CD14-positive monocyte (primary cell): ENCODE measurements at regions not wholly inside any gene's neighbourhood (a gene's known extent, or its start where the extent isn't known, plus 50 kb on each side); places are given as distances from the start of the nearest gene placed in this dataset.

Source experiments
- DNase-seq, 3 donors: peaks; one replicate each; pipeline ENCODE4 v3.0.0-alpha.2; 2011 to 2022
- H2AFZ ChIP-seq: 2 replicates; pipeline ENCODE4 v1.6.0; 2012; ENCODE audit warnings: mild to moderate bottlenecking, low read depth, low read length, inconsistent platforms; ENCODE audit not compliant: insufficient read depth, poor library complexity, severe bottlenecking
- H3K27ac ChIP-seq, 2 donors: 1 replicate in 1 of 2; 2 replicates in 1 of 2; pipeline ENCODE4 v1.5.1; 2012 to 2013; ENCODE audit warnings: low read length in 2 of 2, control low read depth in 1 of 2, inconsistent platforms in 1 of 2, low read depth in 1 of 2, mild to moderate bottlenecking in 1 of 2
- H3K27me3 ChIP-seq, 2 donors: one replicate each; pipeline versions ENCODE4 v1.6.0 to v1.6.1; 2011 to 2013; ENCODE audit warnings: low read length in 2 of 2; ENCODE audit not compliant: control insufficient read depth in 2 of 2, insufficient read depth in 2 of 2
- H3K36me3 ChIP-seq, 2 donors: replicated peaks in 1 of 2; 1 replicate in 1 of 2; 2 replicates in 1 of 2; pipeline versions ENCODE4 v1.5.1 to v1.6.1; 2012 to 2013; ENCODE audit warnings: low read length in 2 of 2, control low read depth in 1 of 2, inconsistent platforms in 1 of 2, mild to moderate bottlenecking in 1 of 2; ENCODE audit not compliant: insufficient read depth in 2 of 2, control insufficient read depth in 1 of 2
- H3K4me1 ChIP-seq, 2 donors: 1 replicate in 1 of 2; 2 replicates in 1 of 2; pipeline versions ENCODE4 v1.5.1 to v1.6.1; 2012 to 2013; ENCODE audit warnings: low read length in 2 of 2, control low read depth in 1 of 2, inconsistent platforms in 1 of 2, mild to moderate bottlenecking in 1 of 2, moderate library complexity in 1 of 2; ENCODE audit not compliant: insufficient read depth in 2 of 2, control insufficient read depth in 1 of 2
- H3K4me2 ChIP-seq: replicated peaks from 2 replicates; pipeline ENCODE3; 2012; ENCODE audit warnings: low read length, moderate library complexity, mild to moderate bottlenecking; ENCODE audit not compliant: poor library complexity, severe bottlenecking; ENCODE audit errors: extremely low read depth
- H3K4me3 ChIP-seq, 3 experiments: fragments of 200-600 bp in 1 of 3; sonication (generic) in 1 of 3; replicated peaks in 1 of 3; 1 replicate in 2 of 3; 2 replicates in 1 of 3; pipeline ENCODE4 v1.5.1; 2011 to 2013; ENCODE audit warnings: low read length in 3 of 3, mild to moderate bottlenecking in 3 of 3, control low read depth in 2 of 3, low read depth in 2 of 3, inconsistent platforms in 1 of 3, moderate library complexity in 1 of 3
- H3K79me2 ChIP-seq: 2 replicates; pipeline ENCODE4 v1.6.0; 2012; ENCODE audit warnings: mild to moderate bottlenecking, control low read depth, inconsistent platforms, low read length, moderate library complexity; ENCODE audit not compliant: insufficient read depth
- H3K9ac ChIP-seq: 2 replicates; pipeline ENCODE4 v1.6.0; 2017; ENCODE audit warnings: low read length, mild to moderate bottlenecking; ENCODE audit not compliant: insufficient read depth, poor library complexity, severe bottlenecking
- H3K9me3 ChIP-seq, 2 donors: replicated peaks in 1 of 2; 1 replicate in 1 of 2; 2 replicates in 1 of 2; pipeline versions ENCODE4 v1.5.1 to v1.6.1; 2012 to 2013; ENCODE audit warnings: low read length in 2 of 2, control low read depth in 1 of 2; ENCODE audit not compliant: control insufficient read depth in 1 of 2, insufficient read depth in 1 of 2
- H4K20me1 ChIP-seq: 2 replicates; pipeline ENCODE4 v1.6.0; 2012; ENCODE audit warnings: mild to moderate bottlenecking, low read length, control low read depth, moderate library complexity; ENCODE audit not compliant: insufficient read depth
- H3K27ac Mint-ChIP-seq, 7 donors: one replicate each; pipeline ENCODE4 v1.8.0; 2020; ENCODE audit warnings: mild to moderate bottlenecking in 7 of 7, mixed read lengths in 7 of 7, moderate library complexity in 6 of 7, inconsistent platforms in 2 of 7
- H3K27me3 Mint-ChIP-seq, 3 donors: one replicate each; pipeline ENCODE4 v1.8.0; 2021 to 2022; ENCODE audit warnings: low read depth in 3 of 3, mild to moderate bottlenecking in 3 of 3, mixed read lengths in 3 of 3, moderate library complexity in 3 of 3, inconsistent platforms in 1 of 3
- H3K36me3 Mint-ChIP-seq, 2 donors: one replicate each; pipeline ENCODE4 v1.8.0; 2020; ENCODE audit warnings: mixed read lengths in 2 of 2, inconsistent platforms in 1 of 2, mild to moderate bottlenecking in 1 of 2
- H3K4me1 Mint-ChIP-seq: one replicate; pipeline ENCODE4 v1.8.0; 2020; ENCODE audit warnings: mild to moderate bottlenecking, mixed read lengths
- H3K4me3 Mint-ChIP-seq, 2 donors: one replicate each; pipeline ENCODE4 v1.8.0; 2020; ENCODE audit warnings: mild to moderate bottlenecking in 2 of 2, mixed read lengths in 2 of 2, moderate library complexity in 1 of 2
- H3K9me3 Mint-ChIP-seq, 7 donors: one replicate each; pipeline ENCODE4 v1.8.0; 2020 to 2022; ENCODE audit warnings: mixed read lengths in 7 of 7, mild to moderate bottlenecking in 6 of 7, moderate library complexity in 6 of 7, inconsistent platforms in 2 of 7
- CTCF ChIP-seq: fragments of 200-600 bp; IDR thresholded peaks from one replicate; pipeline ENCODE4 v1.8.0; 2022; ENCODE audit warnings: antibody characterized with exemption, mild to moderate bottlenecking
- WGBS: methylation state at CpG from one replicate; pipeline ENCODE4 v1.1.5; 2013; ENCODE audit warnings: missing lambda C conversion rate; ENCODE audit not compliant: insufficient coverage; 5-methylcytosine and 5-hydroxymethylcytosine counted together
- intact Hi-C, 2 donors: fragments of 100-400 bp; cut with micrococcal nuclease; formaldehyde crosslinking; loops; one replicate each; pipeline versions ENCODE4 v1.15.0 to v1.15.1; 2023

GRCh38 chr5:159567461-159567860 is 237.2 kb upstream of the IL12B start:
- TF ChIP-seq CTCF, result no peak
- no peak overlapping the region for H3K27ac Mint-ChIP-seq
- DNase-seq, result no peak
- Histone ChIP-seq H3K36me3 (no peaks in the 10 kb centered on the region), H3K27me3 (no peaks in the 10 kb centered on the region), H3K9me3 (no peaks in the 10 kb centered on the region), H4K20me1 (no peaks in the 10 kb centered on the region), H3K79me2 (no peaks in the 10 kb centered on the region), H3K4me2 (no peak overlapping the region), H3K4me3 (no peak overlapping the region), H3K9ac (no peak overlapping the region), H2AFZ (no peak overlapping the region), H3K27ac (no peak overlapping the region), H3K4me1 (no peaks in the 10 kb centered on the region)
- intact Hi-C loops, result no loop called here
- peaks cover 0 to 1% (median 0%) of the 10 kb centered on the region in 7 donors for H3K9me3 Mint-ChIP-seq
- H3K4me1 Mint-ChIP-seq, result no peaks in the 10 kb centered on the region
- no peak overlapping the region for H3K4me3 Mint-ChIP-seq
- WGBS, result 88% methylated on average over 1 of the region's 1 CpG
- no peaks in the 10 kb centered on the region for H3K36me3 Mint-ChIP-seq
- H3K27me3 Mint-ChIP-seq, result peaks cover 0 to 4% (median 4%) of the 10 kb centered on the region in 3 donors

- Histone ChIP-seq H3K9me3 (no peaks in the 10 kb centered on the region), H3K4me3 (no peak overlapping the region), H4K20me1 (no peaks in the 10 kb centered on the region), H3K79me2 (no peaks in the 10 kb centered on the region), H3K27ac (no peak overlapping the region), H2AFZ (no peak overlapping the region), H3K9ac (no peak overlapping the region), H3K4me2 (no peak overlapping the region), H3K27me3 (no peaks in the 10 kb centered on the region), H3K4me1 (no peaks in the 10 kb centered on the region), H3K36me3 (no peaks in the 10 kb centered on the region)
- DNase-seq, result no peak
- WGBS, result no CpG with 5 or more reads among the region's 1 CpG
- H3K27ac Mint-ChIP-seq, result no peak overlapping the region
- TF ChIP-seq CTCF, result no peak
- H3K4me3 Mint-ChIP-seq, result no peak overlapping the region
- intact Hi-C loops, result no loop called here
- no peaks in the 10 kb centered on the region for H3K36me3 Mint-ChIP-seq
- peaks cover 0 to 1% (median 0%) of the 10 kb centered on the region in 7 donors for H3K9me3 Mint-ChIP-seq
- peaks cover 0 to 8% (median 4%) of the 10 kb centered on the region in 3 donors for H3K27me3 Mint-ChIP-seq
- peaks cover 2% of the 10 kb centered on the region for H3K4me1 Mint-ChIP-seq
These were observed 241.4 kb upstream of the IL12B start for GRCh38 chr5:159571501-159572244.
